H9 (cell line): ENCODE measurements at regions not wholly inside any gene's neighbourhood (a gene's known extent, or its start where the extent isn't known, plus 50 kb on each side); places are given as distances from the start of the nearest gene placed in this dataset.

Experiments
- DNase-seq: peaks from one replicate; pipeline ENCODE4 v3.0.0-alpha.2; 2017
- H2AFZ ChIP-seq: one replicate; pipeline ENCODE4 v1.6.1; 2013; ENCODE audit warnings: mild to moderate bottlenecking, low read length, control low read depth, moderate library complexity
- H2AK5ac ChIP-seq: 2 replicates; pipeline ENCODE4 v1.6.1; 2013; ENCODE audit warnings: low read length, control low read depth, mixed read lengths; ENCODE audit not compliant: insufficient read length
- H2BK120ac ChIP-seq: one replicate; pipeline ENCODE4 v1.6.1; 2013; ENCODE audit warnings: low read depth, mild to moderate bottlenecking, low read length, control low read depth, inconsistent platforms; ENCODE audit not compliant: poor library complexity, severe bottlenecking
- H2BK12ac ChIP-seq: 2 replicates; pipeline ENCODE4 v1.6.1; 2013; ENCODE audit warnings: low read length, control low read depth, mixed read lengths, low read depth; ENCODE audit not compliant: insufficient read length
- H2BK15ac ChIP-seq: 2 replicates; pipeline ENCODE4 v1.6.1; 2013; ENCODE audit warnings: low read depth, low read length, control low read depth
- H2BK20ac ChIP-seq: one replicate; pipeline ENCODE4 v1.6.1; 2013; ENCODE audit warnings: low read depth, mild to moderate bottlenecking, low read length, control low read depth, inconsistent platforms; ENCODE audit not compliant: poor library complexity, severe bottlenecking
- H2BK5ac ChIP-seq: 2 replicates; pipeline ENCODE4 v1.6.1; 2013; ENCODE audit warnings: low read length, control low read depth, mixed read lengths; ENCODE audit not compliant: insufficient read length
- H3K14ac ChIP-seq: 2 replicates; pipeline ENCODE4 v1.6.1; 2013; ENCODE audit warnings: low read length, control low read depth; ENCODE audit not compliant: insufficient read depth
- H3K18ac ChIP-seq: 2 replicates; pipeline ENCODE4 v1.6.1; 2013; ENCODE audit warnings: low read depth, mild to moderate bottlenecking, mixed read lengths, low read length, control low read depth; ENCODE audit not compliant: insufficient read length
- H3K23ac ChIP-seq: 2 replicates; pipeline ENCODE4 v1.6.1; 2013; ENCODE audit warnings: low read length, control low read depth, mixed read lengths, low read depth; ENCODE audit not compliant: insufficient read length
- H3K23me2 ChIP-seq: 2 replicates; pipeline ENCODE4 v1.6.1; 2013; ENCODE audit warnings: low read depth, mild to moderate bottlenecking, mixed read lengths, low read length, control low read depth; ENCODE audit not compliant: insufficient read length, poor library complexity, severe bottlenecking
- H3K27ac ChIP-seq: 2 replicates; pipeline ENCODE4 v1.5.1; 2013; ENCODE audit warnings: low read length, control low read depth, mixed read lengths, low read depth; ENCODE audit not compliant: insufficient read length
- H3K27me3 ChIP-seq: 2 replicates; pipeline ENCODE4 v1.6.1; 2013; ENCODE audit warnings: low read length, control low read depth, inconsistent platforms; ENCODE audit not compliant: insufficient read depth
- H3K4ac ChIP-seq: 2 replicates; pipeline ENCODE4 v1.6.1; 2013; ENCODE audit warnings: low read depth, mild to moderate bottlenecking, control low read depth, inconsistent platforms, low read length, moderate library complexity
- H3K4me1 ChIP-seq: 2 replicates; pipeline ENCODE4 v1.6.1; 2013; ENCODE audit warnings: low read length, control low read depth, inconsistent platforms; ENCODE audit not compliant: insufficient read depth
- H3K4me2 ChIP-seq: 2 replicates; pipeline ENCODE4 v1.6.1; 2013; ENCODE audit warnings: low read length, control low read depth, mixed read lengths; ENCODE audit not compliant: insufficient read length, insufficient read depth
- H3K56ac ChIP-seq: 2 replicates; pipeline ENCODE4 v1.6.1; 2013; ENCODE audit warnings: low read depth, mild to moderate bottlenecking, mixed read lengths, low read length, control low read depth; ENCODE audit not compliant: insufficient read length
- H3K79me1 ChIP-seq: 2 replicates; pipeline ENCODE4 v1.6.1; 2013; ENCODE audit warnings: low read depth, mild to moderate bottlenecking, moderate library complexity, low read length, control low read depth, inconsistent platforms; ENCODE audit not compliant: insufficient read depth, poor library complexity, severe bottlenecking
- H3K79me2 ChIP-seq: 2 replicates; pipeline ENCODE4 v1.6.1; 2013; ENCODE audit warnings: low read length, control low read depth, inconsistent platforms; ENCODE audit not compliant: insufficient read depth
- H3K9ac ChIP-seq: 2 replicates; pipeline ENCODE4 v1.6.1; 2013; ENCODE audit warnings: low read length, control low read depth, mixed read lengths; ENCODE audit not compliant: insufficient read length; ENCODE audit errors: extremely low read depth
- H3K9me3 ChIP-seq: one replicate; pipeline ENCODE4 v1.6.1; 2013; ENCODE audit warnings: low read depth, low read length, inconsistent platforms; ENCODE audit not compliant: control insufficient read depth
- H3T11ph ChIP-seq: one replicate; pipeline ENCODE4 v1.6.1; 2013; ENCODE audit warnings: mild to moderate bottlenecking, low read length, control low read depth, inconsistent platforms
- H4K20me1 ChIP-seq: one replicate; pipeline ENCODE4 v1.6.1; 2013; ENCODE audit not compliant: control insufficient read depth, insufficient read length, insufficient read depth
- H4K5ac ChIP-seq: 2 replicates; pipeline ENCODE4 v1.6.1; 2013; ENCODE audit warnings: low read depth, mild to moderate bottlenecking, mixed read lengths, low read length, control low read depth; ENCODE audit not compliant: insufficient read length
- H4K8ac ChIP-seq: replicated peaks from 2 replicates; pipeline ENCODE4 v1.6.1; 2013; ENCODE audit warnings: low read length, control low read depth, mixed read lengths, low read depth; ENCODE audit not compliant: insufficient read length
- H4K91ac ChIP-seq: 2 replicates; pipeline ENCODE4 v1.6.1; 2013; ENCODE audit warnings: low read depth, mild to moderate bottlenecking, moderate library complexity, mixed read lengths, low read length, control low read depth; ENCODE audit not compliant: insufficient read length
- H3K27ac Mint-ChIP-seq, 3 experiments: 2 replicates in 2 of 3; 3 replicates in 1 of 3; pipeline ENCODE4 v1.8.0; 2020 to 2021; ENCODE audit warnings: mixed read lengths in 3 of 3, mild to moderate bottlenecking in 1 of 3, moderate library complexity in 1 of 3
- H3K27me3 Mint-ChIP-seq: 2 replicates; pipeline ENCODE4 v1.8.0; 2021; ENCODE audit warnings: low read depth, mild to moderate bottlenecking, moderate library complexity, mixed read lengths
- H3K36me3 Mint-ChIP-seq, 3 experiments: 2 replicates in 2 of 3; 3 replicates in 1 of 3; pipeline ENCODE4 v1.8.0; 2020 to 2021; ENCODE audit warnings: low read depth in 3 of 3, mixed read lengths in 3 of 3; ENCODE audit not compliant: insufficient read depth in 1 of 3
- H3K4me1 Mint-ChIP-seq, 2 experiments: 2 replicates each; pipeline ENCODE4 v1.8.0; 2020; ENCODE audit warnings: mixed read lengths in 2 of 2
- H3K4me3 Mint-ChIP-seq, 2 experiments: 2 replicates in 1 of 2; 3 replicates in 1 of 2; pipeline ENCODE4 v1.8.0; 2020 to 2021; ENCODE audit warnings: mild to moderate bottlenecking in 2 of 2, mixed read lengths in 2 of 2, moderate library complexity in 1 of 2
- H3K9me3 Mint-ChIP-seq, 2 experiments: 2 replicates in 1 of 2; 3 replicates in 1 of 2; pipeline ENCODE4 v1.8.0; 2020; ENCODE audit warnings: mild to moderate bottlenecking in 2 of 2, mixed read lengths in 2 of 2, moderate library complexity in 1 of 2
- WGBS: extraction: QIAGEN DNeasy Blood & Tissue Kit; methylation state at CpG from one replicate; pipeline ENCODE4 v1.1.7; 2013; ENCODE audit warnings: missing lambda C conversion rate, low lambda C conversion rate, mixed read lengths; ENCODE audit not compliant: insufficient read length; ENCODE audit errors: extremely low coverage; 5-methylcytosine and 5-hydroxymethylcytosine counted together
- TF ChIP-seq, protein P1 (sequence below): fragments of 200-600 bp; sonication (generic); conservative IDR thresholded peaks from 3 replicates; pipeline ENCODE4 v1.8.0; 2021; ENCODE audit warnings: antibody characterized with exemption, mild to moderate bottlenecking

- TF ChIP-seq, protein P1, sequence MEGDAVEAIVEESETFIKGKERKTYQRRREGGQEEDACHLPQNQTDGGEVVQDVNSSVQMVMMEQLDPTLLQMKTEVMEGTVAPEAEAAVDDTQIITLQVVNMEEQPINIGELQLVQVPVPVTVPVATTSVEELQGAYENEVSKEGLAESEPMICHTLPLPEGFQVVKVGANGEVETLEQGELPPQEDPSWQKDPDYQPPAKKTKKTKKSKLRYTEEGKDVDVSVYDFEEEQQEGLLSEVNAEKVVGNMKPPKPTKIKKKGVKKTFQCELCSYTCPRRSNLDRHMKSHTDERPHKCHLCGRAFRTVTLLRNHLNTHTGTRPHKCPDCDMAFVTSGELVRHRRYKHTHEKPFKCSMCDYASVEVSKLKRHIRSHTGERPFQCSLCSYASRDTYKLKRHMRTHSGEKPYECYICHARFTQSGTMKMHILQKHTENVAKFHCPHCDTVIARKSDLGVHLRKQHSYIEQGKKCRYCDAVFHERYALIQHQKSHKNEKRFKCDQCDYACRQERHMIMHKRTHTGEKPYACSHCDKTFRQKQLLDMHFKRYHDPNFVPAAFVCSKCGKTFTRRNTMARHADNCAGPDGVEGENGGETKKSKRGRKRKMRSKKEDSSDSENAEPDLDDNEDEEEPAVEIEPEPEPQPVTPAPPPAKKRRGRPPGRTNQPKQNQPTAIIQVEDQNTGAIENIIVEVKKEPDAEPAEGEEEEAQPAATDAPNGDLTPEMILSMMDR: peak; percentile 75
- H4K20me1 ChIP-seq: no peaks in the 10 kb centered on the region
- no peaks in the 10 kb centered on the region for H3K27me3 ChIP-seq
- no peak overlapping the region for H3K4ac ChIP-seq
- H3K79me2 ChIP-seq: no peaks in the 10 kb centered on the region
- no peak overlapping the region for H3K4me2 ChIP-seq
- no peak overlapping the region for H2AFZ ChIP-seq
- no peaks in the 10 kb centered on the region for H3K79me1 ChIP-seq
- no peak overlapping the region for H2BK5ac ChIP-seq
- H2AK5ac ChIP-seq: no peak overlapping the region
- no peak overlapping the region for H4K8ac ChIP-seq
- no peak overlapping the region for H3K9ac ChIP-seq
- no peaks in the 10 kb centered on the region for H3K9me3 ChIP-seq
- H3K56ac ChIP-seq: no peak overlapping the region
- no peak overlapping the region for H4K91ac ChIP-seq
- no peaks in the 10 kb centered on the region; the same call in 1 of the 2 replicates for H3K27me3 Mint-ChIP-seq
- no peak overlapping the region for H4K5ac ChIP-seq
- H3K36me3 Mint-ChIP-seq: no peaks in the 10 kb centered on the region
- WGBS: no CpG with 5 or more reads among the region's 6 CpGs
- H3T11ph ChIP-seq: no peak overlapping the region
- H3K23ac ChIP-seq: no peak overlapping the region
- H3K4me1 Mint-ChIP-seq: peaks cover 3 to 14% of the 10 kb centered on the region in 2 experiments; a peak in 2 of 4 replicates
- no peak overlapping the region for H3K14ac ChIP-seq
- no peak overlapping the region for H3K4me3 Mint-ChIP-seq
- 0 out of 2 replicates have a peak, but pooled peaks cover 3% of the 10 kb centered on the region for H3K4me1 ChIP-seq
- DNase-seq: no peak
- no peak overlapping the region for H2BK20ac ChIP-seq
- H3K9me3 Mint-ChIP-seq: no peaks in the 10 kb centered on the region
- no peak overlapping the region for H3K27ac ChIP-seq
- no peaks in the 10 kb centered on the region for H3K23me2 ChIP-seq
- no peak overlapping the region for H3K18ac ChIP-seq
- H3K27ac Mint-ChIP-seq: no peak overlapping the region; a peak in 1 of 7 replicates
- no peak overlapping the region for H2BK15ac ChIP-seq
- H2BK120ac ChIP-seq: no peak overlapping the region
- H2BK12ac ChIP-seq: no peak overlapping the region
Observed at GRCh38 chr5:54844905-54845566, 140.4 kb downstream of the ESM1 start.
